OCI-LY7 (cell line): ENCODE measurements at regions not wholly inside any gene's neighbourhood (a gene's known extent, or its start where the extent isn't known, plus 50 kb on each side); places are given as distances from the start of the nearest gene placed in this dataset.

Source experiments
- EZH2phosphoT487 ChIP-seq: fragments of 200-600 bp; sonication (generic); IDR thresholded peaks from 2 replicates; pipeline ENCODE4 v1.6.1; 2018; ENCODE audit warnings: low read depth, borderline replicate concordance, mild to moderate bottlenecking, mixed run types, antibody characterized with exemption, low read length, moderate library complexity, mixed read lengths
- TF ChIP-seq, protein P1 (sequence below): fragments of 200-600 bp; sonication (generic); conservative IDR thresholded peaks from 2 replicates; pipeline ENCODE4 v1.5.1; 2014; ENCODE audit warnings: mild to moderate bottlenecking, antibody characterized with exemption, low read length, moderate library complexity, mixed read lengths

DNA sequence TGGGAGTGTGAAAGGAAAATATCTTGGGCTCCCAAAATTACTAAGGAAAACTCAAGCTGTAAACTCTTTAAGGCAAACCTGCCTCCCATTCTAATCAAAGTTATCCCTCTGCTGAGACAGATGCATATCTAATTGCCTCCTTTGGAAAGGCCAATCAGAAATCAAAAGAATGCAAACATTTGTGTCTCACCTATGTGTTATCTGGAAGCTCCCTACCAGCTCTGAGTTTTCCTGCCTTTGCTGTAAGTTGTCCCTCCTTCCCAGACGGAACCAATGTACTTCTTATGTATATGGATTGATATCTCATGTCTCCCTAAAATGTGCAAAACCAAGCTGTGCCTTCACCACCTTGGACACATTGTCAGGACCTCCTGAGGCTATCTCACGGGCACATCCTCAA lies 95.8 kb downstream of the AASDHPPT start:
- TF ChIP-seq, protein P1, sequence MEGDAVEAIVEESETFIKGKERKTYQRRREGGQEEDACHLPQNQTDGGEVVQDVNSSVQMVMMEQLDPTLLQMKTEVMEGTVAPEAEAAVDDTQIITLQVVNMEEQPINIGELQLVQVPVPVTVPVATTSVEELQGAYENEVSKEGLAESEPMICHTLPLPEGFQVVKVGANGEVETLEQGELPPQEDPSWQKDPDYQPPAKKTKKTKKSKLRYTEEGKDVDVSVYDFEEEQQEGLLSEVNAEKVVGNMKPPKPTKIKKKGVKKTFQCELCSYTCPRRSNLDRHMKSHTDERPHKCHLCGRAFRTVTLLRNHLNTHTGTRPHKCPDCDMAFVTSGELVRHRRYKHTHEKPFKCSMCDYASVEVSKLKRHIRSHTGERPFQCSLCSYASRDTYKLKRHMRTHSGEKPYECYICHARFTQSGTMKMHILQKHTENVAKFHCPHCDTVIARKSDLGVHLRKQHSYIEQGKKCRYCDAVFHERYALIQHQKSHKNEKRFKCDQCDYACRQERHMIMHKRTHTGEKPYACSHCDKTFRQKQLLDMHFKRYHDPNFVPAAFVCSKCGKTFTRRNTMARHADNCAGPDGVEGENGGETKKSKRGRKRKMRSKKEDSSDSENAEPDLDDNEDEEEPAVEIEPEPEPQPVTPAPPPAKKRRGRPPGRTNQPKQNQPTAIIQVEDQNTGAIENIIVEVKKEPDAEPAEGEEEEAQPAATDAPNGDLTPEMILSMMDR, result no peak
- no peak for TF ChIP-seq EZH2phosphoT487
